ENCODE measurements at regions not wholly inside any gene's neighbourhood (a gene's known extent, or its start where the extent isn't known, plus 50 kb on each side); places are given as distances from the start of the nearest gene placed in this dataset.
A peak's percentile ranks its signal among the peaks of the same experiment; 100 is the strongest.

GRCh38 chr2:105974812-105975211, 219.3 kb downstream of the UXS1 start:
- no peaks in the 10 kb centered on the region for H3K79me1 ChIP-seq (replicated peaks; ENCODE audit: low read length, poor library complexity, severe bottlenecking)
- no peaks in the 10 kb centered on the region for H3K4me1 ChIP-seq (ENCODE audit: control insufficient read depth, insufficient read depth, low read depth, low read length)
- DNase-seq: no peak
- peaks cover 2 to 27% of the 10 kb centered on the region in 2 experiments for H3K27me3 ChIP-seq (ENCODE audit: control insufficient read depth in 1 of 2, insufficient read depth in 1 of 2, low read length in 2 of 2)
- H3K9ac ChIP-seq (ENCODE audit: low read length): no peak overlapping the region
- H3K14ac ChIP-seq (ENCODE audit: low read length in 2 of 2): no peak overlapping the region
- H2BK12ac ChIP-seq (ENCODE audit: low read length in 2 of 2): no peak overlapping the region
- no peak overlapping the region for H2AK5ac ChIP-seq (ENCODE audit: low read length, severe bottlenecking)
- no peak overlapping the region for H3K4ac ChIP-seq (ENCODE audit: low read depth in 1 of 2, low read length in 2 of 2)
- H3K4me3 ChIP-seq (ENCODE audit: insufficient read depth in 1 of 2, low read depth in 1 of 2, low read length in 2 of 2): no peak overlapping the region
- no peak overlapping the region for H3K27ac ChIP-seq (ENCODE audit: low read length, poor library complexity, severe bottlenecking)
- H3K18ac ChIP-seq (ENCODE audit: low read depth in 1 of 2, low read length in 2 of 2): no peak overlapping the region
- H3K4me2 ChIP-seq (ENCODE audit: low read length, poor library complexity, severe bottlenecking): no peak overlapping the region
- H3K23ac ChIP-seq (ENCODE audit: low read length in 2 of 2): no peak overlapping the region
- H2BK5ac ChIP-seq (ENCODE audit: low read depth, low read length, poor library complexity, severe bottlenecking): no peak overlapping the region
- peaks cover 9% of the 10 kb centered on the region for H3K9me3 ChIP-seq (ENCODE audit: control insufficient read depth, low read length)
- no peak overlapping the region for H4K8ac ChIP-seq (ENCODE audit: low read length)
- no peaks in the 10 kb centered on the region for H3K36me3 ChIP-seq (ENCODE audit: control insufficient read depth in 1 of 2, insufficient read depth in 2 of 2, low read depth in 1 of 2, low read length in 2 of 2)
- no peak overlapping the region for H2BK120ac ChIP-seq (ENCODE audit: low read depth, low read length)
- H4K91ac ChIP-seq (ENCODE audit: low read length): no peak overlapping the region
- H2BK15ac ChIP-seq (ENCODE audit: low read depth, poor library complexity, severe bottlenecking): no peak overlapping the region
- no peak overlapping the region for H2AFZ ChIP-seq (ENCODE audit: low read depth, low read length)

GRCh38 chr2:105972927-105973326, 221.2 kb downstream of the UXS1 start:
- Histone ChIP-seq H2BK12ac (ENCODE audit: low read length in 2 of 2) (no peak overlapping the region), H2AK5ac (ENCODE audit: low read length, severe bottlenecking) (no peak overlapping the region), H4K91ac (ENCODE audit: low read length) (no peak overlapping the region), H3K27ac (ENCODE audit: low read length, poor library complexity, severe bottlenecking) (no peak overlapping the region), H3K4me3 (ENCODE audit: insufficient read depth in 1 of 2, low read depth in 1 of 2, low read length in 2 of 2) (no peak overlapping the region), H3K4ac (ENCODE audit: low read depth in 1 of 2, low read length in 2 of 2) (no peak overlapping the region), H3K23ac (ENCODE audit: low read length in 2 of 2) (no peak overlapping the region), H3K18ac (ENCODE audit: low read depth in 1 of 2, low read length in 2 of 2) (no peak overlapping the region), H3K9ac (ENCODE audit: low read length) (no peak overlapping the region), H2BK15ac (ENCODE audit: low read depth, poor library complexity, severe bottlenecking) (no peak overlapping the region), H2AFZ (ENCODE audit: low read depth, low read length) (no peak overlapping the region), H3K4me1 (ENCODE audit: control insufficient read depth, insufficient read depth, low read depth, low read length) (no peaks in the 10 kb centered on the region), H3K36me3 (ENCODE audit: control insufficient read depth in 1 of 2, insufficient read depth in 2 of 2, low read depth in 1 of 2, low read length in 2 of 2) (no peaks in the 10 kb centered on the region), H4K8ac (ENCODE audit: low read length) (no peak overlapping the region), H3K79me1 (replicated peaks; ENCODE audit: low read length, poor library complexity, severe bottlenecking) (no peaks in the 10 kb centered on the region), H2BK5ac (ENCODE audit: low read depth, low read length, poor library complexity, severe bottlenecking) (no peak overlapping the region), H3K27me3 (ENCODE audit: control insufficient read depth in 1 of 2, insufficient read depth in 1 of 2, low read length in 2 of 2) (peaks cover 2 to 27% of the 10 kb centered on the region in 2 experiments), H2BK120ac (ENCODE audit: low read depth, low read length) (no peak overlapping the region), H3K14ac (ENCODE audit: low read length in 2 of 2) (no peak overlapping the region), H3K4me2 (ENCODE audit: low read length, poor library complexity, severe bottlenecking) (no peak overlapping the region), H3K9me3 (ENCODE audit: control insufficient read depth, low read length) (peaks cover 9% of the 10 kb centered on the region)
- 91% methylated on average over 6 of the region's 6 CpGs for WGBS
- DNase-seq: no peak

GRCh38 chr2:105972246-105972645, 221.9 kb downstream of the UXS1 start:
- Histone ChIP-seq H3K27ac (ENCODE audit: low read length, poor library complexity, severe bottlenecking) (no peak overlapping the region), H4K8ac (ENCODE audit: low read length) (no peak overlapping the region), H2AFZ (ENCODE audit: low read depth, low read length) (no peak overlapping the region), H2BK12ac (ENCODE audit: low read length in 2 of 2) (no peak overlapping the region), H3K23ac (ENCODE audit: low read length in 2 of 2) (peak overlapping the region in 1 of 2 experiments; percentile 26), H2BK120ac (ENCODE audit: low read depth, low read length) (no peak overlapping the region), H2AK5ac (ENCODE audit: low read length, severe bottlenecking) (no peak overlapping the region), H3K79me1 (replicated peaks; ENCODE audit: low read length, poor library complexity, severe bottlenecking) (no peaks in the 10 kb centered on the region), H3K36me3 (ENCODE audit: control insufficient read depth in 1 of 2, insufficient read depth in 2 of 2, low read depth in 1 of 2, low read length in 2 of 2) (no peaks in the 10 kb centered on the region), H2BK5ac (ENCODE audit: low read depth, low read length, poor library complexity, severe bottlenecking) (no peak overlapping the region), H3K4me1 (ENCODE audit: control insufficient read depth, insufficient read depth, low read depth, low read length) (no peaks in the 10 kb centered on the region), H3K9ac (ENCODE audit: low read length) (no peak overlapping the region), H3K4me3 (ENCODE audit: insufficient read depth in 1 of 2, low read depth in 1 of 2, low read length in 2 of 2) (no peak overlapping the region), H3K14ac (ENCODE audit: low read length in 2 of 2) (no peak overlapping the region), H3K18ac (ENCODE audit: low read depth in 1 of 2, low read length in 2 of 2) (no peak overlapping the region), H4K91ac (ENCODE audit: low read length) (no peak overlapping the region), H3K9me3 (ENCODE audit: control insufficient read depth, low read length) (peaks cover 9% of the 10 kb centered on the region), H3K27me3 (ENCODE audit: control insufficient read depth in 1 of 2, insufficient read depth in 1 of 2, low read length in 2 of 2) (peaks cover 2 to 27% of the 10 kb centered on the region in 2 experiments), H3K4me2 (ENCODE audit: low read length, poor library complexity, severe bottlenecking) (no peak overlapping the region), H2BK15ac (ENCODE audit: low read depth, poor library complexity, severe bottlenecking) (no peak overlapping the region), H3K4ac (ENCODE audit: low read depth in 1 of 2, low read length in 2 of 2) (no peak overlapping the region)
- DNase-seq: no peak
- WGBS: 83% methylated on average over 3 of the region's 3 CpGs

GRCh38 chr2:105969552-105969951, 224.5 kb downstream of the UXS1 start:
- no peaks in the 10 kb centered on the region for H3K9me3 ChIP-seq (ENCODE audit: control insufficient read depth, low read length)
- no peak overlapping the region for H3K9ac ChIP-seq (ENCODE audit: low read length)
- no peak for DNase-seq
- no peak overlapping the region for H3K23ac ChIP-seq (ENCODE audit: low read length in 2 of 2)
- no peak overlapping the region for H3K4me3 ChIP-seq (ENCODE audit: insufficient read depth in 1 of 2, low read depth in 1 of 2, low read length in 2 of 2)
- no peak overlapping the region for H2BK5ac ChIP-seq (ENCODE audit: low read depth, low read length, poor library complexity, severe bottlenecking)
- no peak overlapping the region for H3K4me2 ChIP-seq (ENCODE audit: low read length, poor library complexity, severe bottlenecking)
- H3K14ac ChIP-seq (ENCODE audit: low read length in 2 of 2): no peak overlapping the region
- H3K4me1 ChIP-seq (ENCODE audit: control insufficient read depth, insufficient read depth, low read depth, low read length): no peaks in the 10 kb centered on the region
- no peak overlapping the region for H2AFZ ChIP-seq (ENCODE audit: low read depth, low read length)
- H3K36me3 ChIP-seq (ENCODE audit: control insufficient read depth in 1 of 2, insufficient read depth in 2 of 2, low read depth in 1 of 2, low read length in 2 of 2): no peaks in the 10 kb centered on the region
- peaks cover 1 to 24% of the 10 kb centered on the region in 2 experiments for H3K27me3 ChIP-seq (ENCODE audit: control insufficient read depth in 1 of 2, insufficient read depth in 1 of 2, low read length in 2 of 2)
- 54% methylated on average over 6 of the region's 7 CpGs for WGBS
- H2BK12ac ChIP-seq (ENCODE audit: low read length in 2 of 2): no peak overlapping the region
- no peak overlapping the region for H3K27ac ChIP-seq (ENCODE audit: low read length, poor library complexity, severe bottlenecking)
- no peak overlapping the region for H3K4ac ChIP-seq (ENCODE audit: low read depth in 1 of 2, low read length in 2 of 2)
- no peak overlapping the region for H2BK15ac ChIP-seq (ENCODE audit: low read depth, poor library complexity, severe bottlenecking)
- H2BK120ac ChIP-seq (ENCODE audit: low read depth, low read length): no peak overlapping the region
- H4K91ac ChIP-seq (ENCODE audit: low read length): no peak overlapping the region
- no peak overlapping the region for H4K8ac ChIP-seq (ENCODE audit: low read length)
- H3K79me1 ChIP-seq (replicated peaks; ENCODE audit: low read length, poor library complexity, severe bottlenecking): no peaks in the 10 kb centered on the region
- no peak overlapping the region for H2AK5ac ChIP-seq (ENCODE audit: low read length, severe bottlenecking)
- no peak overlapping the region for H3K18ac ChIP-seq (ENCODE audit: low read depth in 1 of 2, low read length in 2 of 2)
